NT2/D1 (cell line): ENCODE measurements at regions not wholly inside any gene's neighbourhood (a gene's known extent, or its start where the extent isn't known, plus 50 kb on each side); places are given as distances from the start of the nearest gene placed in this dataset.
A peak's percentile ranks its signal among the peaks of the same experiment; 100 is the strongest.

Experiments used
- DNase-seq: peaks from one replicate; pipeline ENCODE4 v3.0.0-alpha.2; 2011; ENCODE audit warnings: low read depth, low spot score
- H3K27me3 ChIP-seq: 2 replicates; pipeline ENCODE4 v1.6.0; 2011; ENCODE audit warnings: mild to moderate bottlenecking; ENCODE audit not compliant: insufficient read length, insufficient read depth
- H3K36me3 ChIP-seq: 2 replicates; pipeline ENCODE4 v1.6.1; 2011; ENCODE audit warnings: mild to moderate bottlenecking, low read length, mixed read lengths; ENCODE audit not compliant: insufficient read depth, insufficient read length
- H3K4me1 ChIP-seq: 2 replicates; pipeline ENCODE4 v1.5.1; 2011; ENCODE audit not compliant: insufficient read depth, insufficient read length
- H3K4me3 ChIP-seq: 2 replicates; pipeline ENCODE4 v1.5.1; 2011; ENCODE audit warnings: low read depth; ENCODE audit not compliant: insufficient read length
- H3K9ac ChIP-seq: 2 replicates; pipeline ENCODE4 v1.6.0; 2011; ENCODE audit warnings: low read depth; ENCODE audit not compliant: insufficient read length
- H3K9me3 ChIP-seq: 2 replicates; pipeline ENCODE4 v1.5.1; 2011; ENCODE audit warnings: mild to moderate bottlenecking, low read length; ENCODE audit not compliant: insufficient read depth
- SUZ12 ChIP-seq: IDR thresholded peaks from 2 replicates; pipeline ENCODE4 v1.6.1; 2011; ENCODE audit not compliant: insufficient read length, insufficient read depth; ENCODE audit errors: extremely low read depth
- YY1 ChIP-seq: IDR thresholded peaks from 2 replicates; pipeline ENCODE4 v1.6.1; 2011; ENCODE audit not compliant: insufficient read length, insufficient read depth
- ZNF274 ChIP-seq: IDR thresholded peaks from 2 replicates; pipeline ENCODE4 v1.6.1; 2011; ENCODE audit warnings: mild to moderate bottlenecking, low read depth, low read length

DNA sequence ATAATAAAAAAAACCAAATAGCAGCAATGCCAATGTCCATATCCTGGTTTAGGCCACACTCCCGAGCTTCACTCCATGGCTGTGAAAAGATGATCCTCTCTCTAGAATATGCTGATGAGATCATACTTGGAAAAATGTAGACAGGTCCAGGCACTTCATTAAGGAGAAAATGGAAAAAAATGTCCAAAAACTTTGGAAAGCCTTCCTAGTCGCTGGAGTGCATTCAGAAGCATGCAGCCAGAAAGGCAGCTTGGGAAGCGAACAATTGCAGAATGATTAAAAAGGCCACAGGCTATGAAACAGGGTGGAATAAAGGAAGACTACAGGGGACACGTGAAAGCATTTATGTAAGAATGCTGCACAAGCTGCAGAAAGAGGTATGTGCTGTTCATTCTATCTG is 165.6 kb upstream of the HCCS start:
- Histone ChIP-seq H3K27me3 (no peaks in the 10 kb centered on the region), H3K36me3 (no peaks in the 10 kb centered on the region), H3K9ac (no peak overlapping the region), H3K4me1 (no peaks in the 10 kb centered on the region), H3K9me3 (no peaks in the 10 kb centered on the region), H3K4me3 (no peak overlapping the region)
- no peak for TF ChIP-seq YY1
- TF ChIP-seq SUZ12 = no peak
- no peak for TF ChIP-seq ZNF274
- no peak for DNase-seq

DNA sequence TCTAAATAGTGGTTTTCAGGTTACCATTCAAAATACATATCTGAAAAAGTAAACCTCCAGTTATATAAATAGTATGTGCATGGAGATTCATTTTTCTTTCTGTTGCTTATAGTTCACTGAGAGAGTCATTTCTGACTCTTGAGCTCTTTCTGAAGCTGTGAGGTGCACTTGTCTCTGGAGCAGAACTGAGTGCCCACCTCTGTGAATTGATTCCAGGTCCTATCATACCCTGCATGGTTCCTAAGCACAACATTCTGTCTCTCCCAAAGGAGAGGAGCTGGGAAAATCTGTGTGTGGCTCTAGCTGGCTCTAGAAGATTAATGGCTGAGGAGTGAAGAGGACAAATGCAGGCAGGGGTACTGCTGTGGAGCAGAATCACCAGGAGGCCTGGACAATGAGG is 161.6 kb upstream of the HCCS start:
- no peak for DNase-seq
- H3K27me3 ChIP-seq = no peaks in the 10 kb centered on the region
- TF ChIP-seq SUZ12 (no peak), YY1 (no peak), ZNF274 (no peak)
- no peak overlapping the region for H3K4me3 ChIP-seq
- H3K9me3 ChIP-seq = no peaks in the 10 kb centered on the region; the same call in 1 of the 2 replicates
- no peaks in the 10 kb centered on the region for H3K36me3 ChIP-seq
- H3K4me1 ChIP-seq = no peaks in the 10 kb centered on the region
- H3K9ac ChIP-seq = no peak overlapping the region

DNA sequence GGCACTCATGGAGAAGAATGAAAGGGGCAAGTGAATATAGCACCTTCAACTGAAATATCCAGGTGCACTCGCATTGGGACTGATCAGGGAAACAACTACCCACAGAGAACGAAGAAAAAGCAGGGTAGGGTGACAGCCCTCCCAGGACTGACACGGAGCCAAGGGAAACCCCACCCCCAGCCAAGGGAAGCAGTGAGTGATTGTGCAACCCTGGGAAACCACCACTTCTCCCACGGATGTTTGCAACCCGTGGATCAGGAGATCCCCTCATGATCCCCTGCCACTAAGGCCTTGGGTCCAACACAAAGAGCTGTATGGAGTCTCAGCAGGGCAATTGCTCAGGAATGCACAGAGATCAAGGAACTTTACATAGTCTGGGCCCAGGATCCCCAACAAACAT is 158.5 kb upstream of the HCCS start:
- Histone ChIP-seq H3K27me3 (no peaks in the 10 kb centered on the region), H3K9ac (no peak overlapping the region), H3K4me3 (no peak overlapping the region), H3K9me3 (no peaks in the 10 kb centered on the region; the same call in 1 of the 2 replicates), H3K36me3 (no peaks in the 10 kb centered on the region), H3K4me1 (no peaks in the 10 kb centered on the region)
- TF ChIP-seq ZNF274 (no peak), YY1 (no peak), SUZ12 (no peak)
- DNase-seq = peak; percentile 28

DNA sequence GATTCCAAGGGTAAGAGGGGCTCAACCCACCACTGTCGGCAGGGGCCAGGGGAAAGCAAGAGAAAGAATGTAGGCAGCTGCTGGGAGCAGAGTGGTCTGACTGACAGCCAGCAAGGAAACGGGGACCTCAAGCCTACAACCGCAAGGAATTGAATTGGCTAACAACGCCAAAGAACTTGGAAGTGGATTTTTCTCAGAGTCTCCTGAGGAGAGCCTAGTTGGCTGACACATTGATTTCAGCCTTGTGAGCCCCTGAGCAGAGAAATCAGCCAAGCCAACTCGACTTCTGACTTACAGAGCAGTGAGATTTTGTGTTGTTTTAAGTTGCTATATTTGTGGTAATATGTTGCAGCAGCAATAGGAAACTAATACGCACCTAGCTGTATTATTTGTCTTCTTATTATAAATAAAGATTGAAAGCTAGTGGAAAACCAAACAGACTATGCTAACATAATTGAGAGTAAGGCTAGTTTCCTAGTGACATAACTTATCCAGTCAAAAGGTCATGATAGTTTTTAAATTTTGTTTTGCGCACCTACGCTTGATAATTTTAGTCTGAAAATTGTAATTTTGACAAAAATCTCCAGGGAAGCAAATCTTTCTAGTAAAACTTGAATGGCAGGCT is 145.8 kb upstream of the HCCS start:
- Histone ChIP-seq H3K4me1 (no peaks in the 10 kb centered on the region), H3K36me3 (no peaks in the 10 kb centered on the region), H3K4me3 (no peak overlapping the region), H3K27me3 (no peaks in the 10 kb centered on the region), H3K9ac (no peak overlapping the region), H3K9me3 (no peaks in the 10 kb centered on the region)
- DNase-seq = no peak
- TF ChIP-seq SUZ12 (no peak), ZNF274 (no peak), YY1 (no peak)

DNA sequence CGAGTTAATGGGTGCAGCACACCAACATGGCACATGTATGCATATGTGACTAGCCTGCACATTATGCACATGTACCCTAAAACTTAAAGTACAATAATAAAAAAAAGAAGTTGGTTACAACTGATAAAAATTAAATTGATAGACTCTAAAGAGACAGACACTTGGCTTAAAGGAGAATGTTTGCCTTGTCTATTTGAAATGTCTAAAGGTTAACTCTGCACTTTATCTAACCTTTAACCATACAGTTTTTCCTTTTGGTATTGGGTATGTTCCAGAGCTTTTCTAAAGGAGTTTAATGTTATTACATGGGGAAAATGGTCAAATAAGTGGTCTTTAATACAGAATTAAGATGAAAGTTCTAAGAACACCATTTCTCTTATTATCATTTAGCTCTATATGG is 145.1 kb upstream of the HCCS start:
- H3K27me3 ChIP-seq = no peaks in the 10 kb centered on the region
- H3K9ac ChIP-seq = no peak overlapping the region
- H3K36me3 ChIP-seq = no peaks in the 10 kb centered on the region
- TF ChIP-seq ZNF274 = no peak
- no peak for TF ChIP-seq SUZ12
- no peak for TF ChIP-seq YY1
- H3K4me1 ChIP-seq = no peaks in the 10 kb centered on the region
- no peak overlapping the region for H3K4me3 ChIP-seq
- DNase-seq = no peak
- no peaks in the 10 kb centered on the region for H3K9me3 ChIP-seq

DNA sequence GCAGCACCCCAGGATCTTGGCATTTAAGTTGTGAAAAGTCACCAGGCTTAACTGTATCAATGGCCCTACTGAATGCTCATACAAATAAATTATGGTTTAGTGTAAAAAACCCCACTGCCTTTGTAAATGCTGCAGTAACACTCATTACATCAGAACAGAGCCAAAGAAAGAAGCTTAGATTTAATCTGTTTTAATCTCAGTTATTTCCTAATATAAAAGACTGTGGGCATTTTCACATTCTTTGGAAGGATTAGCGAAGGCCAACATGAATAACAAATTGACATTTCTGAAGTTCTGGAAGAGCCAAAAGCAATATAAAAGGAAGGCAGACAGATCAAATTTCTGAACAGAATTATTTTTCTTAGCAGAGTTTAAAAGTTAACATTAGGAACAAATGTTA is 140.0 kb upstream of the HCCS start:
- no peaks in the 10 kb centered on the region for H3K4me1 ChIP-seq
- H3K36me3 ChIP-seq = no peaks in the 10 kb centered on the region
- TF ChIP-seq YY1 (no peak), ZNF274 (no peak), SUZ12 (no peak)
- no peak overlapping the region for H3K9ac ChIP-seq
- H3K9me3 ChIP-seq = no peaks in the 10 kb centered on the region
- no peaks in the 10 kb centered on the region for H3K27me3 ChIP-seq
- no peak overlapping the region for H3K4me3 ChIP-seq
- no peak for DNase-seq

DNA sequence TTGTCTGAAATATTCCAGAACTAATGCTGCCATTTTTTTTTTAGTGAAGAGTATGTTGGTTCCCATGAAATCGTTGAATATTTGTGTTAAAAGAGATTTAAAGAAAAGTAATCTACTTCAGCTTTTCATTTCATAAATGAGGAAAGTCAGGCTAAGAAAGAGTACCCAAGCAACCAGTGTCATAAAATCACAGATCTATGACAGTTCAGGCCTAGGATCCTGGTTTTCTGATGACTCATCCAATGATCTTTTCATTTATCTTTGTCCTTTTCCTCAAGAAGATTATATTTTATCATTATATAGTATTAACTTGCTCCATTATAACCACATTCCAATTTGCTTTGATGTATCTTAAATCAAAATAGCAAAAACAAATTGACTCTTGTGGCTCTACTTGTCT is 139.4 kb upstream of the HCCS start:
- H3K36me3 ChIP-seq = no peaks in the 10 kb centered on the region
- H3K4me3 ChIP-seq = no peak overlapping the region
- no peak overlapping the region for H3K9ac ChIP-seq
- H3K9me3 ChIP-seq = no peaks in the 10 kb centered on the region
- no peaks in the 10 kb centered on the region for H3K4me1 ChIP-seq
- DNase-seq = no peak
- no peaks in the 10 kb centered on the region for H3K27me3 ChIP-seq
- no peak for TF ChIP-seq SUZ12

DNA sequence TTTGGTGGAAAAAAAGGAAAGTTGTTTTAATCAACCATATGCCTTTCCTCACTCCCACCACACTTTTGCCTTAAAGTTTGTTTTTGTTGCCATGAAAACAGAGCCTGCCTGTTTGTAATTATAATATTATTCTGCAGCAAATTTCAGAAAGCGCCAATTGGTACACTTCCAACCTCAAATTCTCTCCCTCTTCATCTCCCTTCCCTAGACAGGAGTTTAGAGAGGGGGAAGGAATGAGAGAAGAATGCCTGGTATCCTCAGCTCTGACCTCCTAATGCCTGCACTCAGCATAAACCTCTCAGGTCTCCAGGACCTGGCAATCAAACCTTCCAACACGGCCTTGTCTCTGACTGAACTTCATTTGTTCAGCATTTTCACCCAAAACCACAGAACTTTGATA is 138.4 kb upstream of the HCCS start:
- Histone ChIP-seq H3K9me3 (no peaks in the 10 kb centered on the region), H3K9ac (no peak overlapping the region), H3K4me3 (no peak overlapping the region), H3K4me1 (no peaks in the 10 kb centered on the region), H3K27me3 (no peaks in the 10 kb centered on the region), H3K36me3 (no peaks in the 10 kb centered on the region)
- DNase-seq = no peak
- TF ChIP-seq ZNF274 (no peak), SUZ12 (no peak), YY1 (no peak)
